Transverse colon (tissue), 4 donors: ENCODE measurements at regions not wholly inside any gene's neighbourhood (a gene's known extent, or its start where the extent isn't known, plus 50 kb on each side); places are given as distances from the start of the nearest gene placed in this dataset.

ENCODE experiments used
- DNase-seq: peaks from one replicate; pipeline ENCODE4 v3.0.0-alpha.2; 2019
- H3K27ac ChIP-seq, 4 donors: fragments of 200-600 bp; sonication (generic); 2 replicates each; pipeline ENCODE4 v1.5.1; 2016 to 2018; ENCODE audit warnings: inconsistent platforms in 4 of 4
- H3K27me3 ChIP-seq: fragments of 200-600 bp; sonication (generic); 2 replicates; pipeline ENCODE4 v1.5.1; 2017; ENCODE audit warnings: inconsistent platforms
- H3K36me3 ChIP-seq, 4 donors: fragments of 200-600 bp; sonication (generic); 2 replicates each; pipeline ENCODE4 v1.5.1; 2017 to 2019; ENCODE audit warnings: inconsistent platforms in 4 of 4
- H3K4me1 ChIP-seq, 4 donors: fragments of 200-600 bp; sonication (generic); 2 replicates each; pipeline ENCODE4 v1.5.1; 2017 to 2020; ENCODE audit warnings: inconsistent platforms in 4 of 4
- H3K4me3 ChIP-seq, 4 donors: fragments of 200-600 bp; sonication (generic); 1 replicate in 1 of 4; 2 replicates in 3 of 4; pipeline versions ENCODE4 v1.5.1 to v1.6.1; 2017 to 2019; ENCODE audit warnings: inconsistent platforms in 4 of 4
- H3K9me3 ChIP-seq, 2 donors: fragments of 200-600 bp; sonication (generic); 2 replicates each; pipeline ENCODE4 v1.5.1; 2017 to 2019; ENCODE audit warnings: inconsistent platforms in 2 of 2
- CTCF ChIP-seq, 5 experiments: fragments of 200-600 bp in 3 of 5; fragments of 450-650 bp in 2 of 5; sonication (generic) in 3 of 5; IDR thresholded peaks; 1 replicate in 2 of 5; 2 replicates in 3 of 5; pipeline ENCODE4 v1.5.1; 2016 to 2017; ENCODE audit warnings: antibody characterized with exemption in 5 of 5, inconsistent platforms in 3 of 5, mild to moderate bottlenecking in 2 of 5, moderate library complexity in 1 of 5
- EP300 ChIP-seq: sonication (generic); formaldehyde crosslinking; IDR thresholded peaks from one replicate; pipeline ENCODE4 v1.6.1; 2017; ENCODE audit warnings: antibody characterized with exemption, low read depth
- POLR2A ChIP-seq: fragments of 450-650 bp; IDR thresholded peaks from one replicate; pipeline ENCODE4 v1.6.1; 2016; ENCODE audit warnings: antibody characterized with exemption, mild to moderate bottlenecking, moderate library complexity
- POLR2AphosphoS5 ChIP-seq, 3 donors: sonication (generic); formaldehyde crosslinking; IDR thresholded peaks; one replicate each; pipeline ENCODE4 v1.6.1; 2016; ENCODE audit warnings: antibody characterized with exemption in 3 of 3
- WGBS, 2 donors: methylation state at CpG; one replicate each; pipeline ENCODE4 v1.1.5; 2018; ENCODE audit warnings: low coverage in 1 of 2; 5-methylcytosine and 5-hydroxymethylcytosine counted together
- in situ Hi-C, 4 donors: fragments of 200-750 bp; cut with MboI; loops; one replicate each; pipeline versions ENCODE4 v1.15.0 to v1.15.1; 2017; ENCODE audit warnings: low sequenced_read_pairs in 3 of 4, low pct_ligation_motif_present in 1 of 4, low pct_unique_long_range_greater_than_20kb in 1 of 4
- intact Hi-C: fragments of 100-400 bp; cut with DNase I; formaldehyde crosslinking; loops from one replicate; pipeline ENCODE4 v1.15.1; 2023; ENCODE audit warnings: low total_unique reads

DNA sequence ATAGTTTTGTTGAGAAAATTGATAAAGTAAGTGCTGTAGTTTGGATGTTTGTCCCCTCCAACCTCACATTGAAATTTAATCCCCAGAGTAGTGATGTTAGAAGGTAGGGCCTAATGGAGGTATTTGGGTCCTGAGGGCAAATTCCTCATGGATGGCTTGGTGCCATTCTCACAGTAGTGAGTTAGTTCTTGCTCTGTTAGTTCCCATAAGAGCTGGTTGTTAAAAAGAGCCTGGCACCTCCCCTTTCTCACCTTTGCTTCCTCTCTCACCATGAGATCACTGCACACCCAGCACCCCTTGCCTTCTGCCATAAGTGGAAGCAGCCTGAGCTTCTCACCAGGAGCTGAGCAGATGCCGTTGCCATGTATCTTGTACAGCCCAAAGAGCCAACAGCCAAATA, 354.8 kb upstream of the NFIA start:
- in situ Hi-C loops = no loop called here
- H3K27ac ChIP-seq = no peak overlapping the region
- intact Hi-C loops = no loop called here

GRCh38 chr1:60716472-60716871, 365.9 kb upstream of the NFIA start:
- Histone ChIP-seq H3K27me3 (no peaks in the 10 kb centered on the region), H3K36me3 (no peaks in the 10 kb centered on the region), H3K4me3 (no peak overlapping the region), H3K4me1 (no peaks in the 10 kb centered on the region), H3K9me3 (no peaks in the 10 kb centered on the region), H3K27ac (no peak overlapping the region)
- no peak for TF ChIP-seq POLR2AphosphoS5 (IDR thresholded peaks at IDR 0.05)
- TF ChIP-seq EP300 = no peak
- TF ChIP-seq CTCF (IDR thresholded peaks at IDR 0.05) = no peak
- TF ChIP-seq POLR2A = no peak
- no peak for DNase-seq
- 83% methylated on average over 3 of the region's 3 CpGs; no CpG with 5 or more reads in 1 of the 2 donors for WGBS, 2 donors
- in situ Hi-C loops = no loop called here
- intact Hi-C loops = no loop called here

More for the DNA sequence above, 354.8 kb upstream of the NFIA start:
- H3K9me3 ChIP-seq = peaks cover 0 to 5% of the 10 kb centered on the region in 2 donors
- TF ChIP-seq EP300 = no peak
- TF ChIP-seq CTCF (IDR thresholded peaks at IDR 0.05) = no peak
- TF ChIP-seq POLR2AphosphoS5 (IDR thresholded peaks at IDR 0.05) = no peak
- no peak for TF ChIP-seq POLR2A
- DNase-seq = no peak
- H3K27me3 ChIP-seq = no peaks in the 10 kb centered on the region
- H3K4me3 ChIP-seq = no peak overlapping the region
- WGBS, 2 donors = 71 to 100% methylated on average over 1 of the region's 1 CpG
- H3K36me3 ChIP-seq = no peaks in the 10 kb centered on the region
- H3K4me1 ChIP-seq = no peaks in the 10 kb centered on the region

GRCh38 chr1:60715970-60716369, 366.4 kb upstream of the NFIA start:
- Histone ChIP-seq H3K27ac (no peak overlapping the region), H3K9me3 (no peaks in the 10 kb centered on the region), H3K36me3 (no peaks in the 10 kb centered on the region), H3K4me3 (no peak overlapping the region), H3K4me1 (no peaks in the 10 kb centered on the region), H3K27me3 (no peaks in the 10 kb centered on the region)
- TF ChIP-seq CTCF (IDR thresholded peaks at IDR 0.05) (no peak), POLR2A (no peak), POLR2AphosphoS5 (IDR thresholded peaks at IDR 0.05) (no peak), EP300 (no peak)
- intact Hi-C loops (no loop called here), in situ Hi-C loops (no loop called here)
- no peak for DNase-seq

DNA sequence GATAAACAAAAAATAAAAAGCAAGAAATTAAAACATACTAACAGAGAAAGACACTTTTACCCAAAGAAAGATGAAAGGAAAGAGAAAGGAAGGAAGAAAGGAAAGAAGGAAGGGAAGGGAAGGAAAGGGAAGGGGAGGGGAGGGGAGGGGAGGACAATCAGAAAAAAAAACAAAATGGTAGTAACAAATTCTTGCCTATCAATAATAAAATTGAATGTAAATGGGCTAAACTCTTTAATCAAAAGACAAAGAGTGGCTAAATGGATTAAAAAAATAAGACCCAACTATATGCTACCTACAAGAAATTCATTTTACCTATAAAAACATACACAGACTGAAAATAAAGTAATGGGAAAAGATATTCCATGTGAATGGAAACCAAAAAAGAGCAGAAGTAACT, 372.9 kb upstream of the NFIA start:
- no peaks in the 10 kb centered on the region for H3K9me3 ChIP-seq
- in situ Hi-C loops = no loop called here
- intact Hi-C loops = no loop called here

More for the DNA sequence above, 372.9 kb upstream of the NFIA start:
- no peak for DNase-seq
- Histone ChIP-seq H3K27ac (no peak overlapping the region), H3K27me3 (no peaks in the 10 kb centered on the region), H3K36me3 (no peaks in the 10 kb centered on the region), H3K4me1 (no peaks in the 10 kb centered on the region), H3K4me3 (no peak overlapping the region)
- TF ChIP-seq CTCF (IDR thresholded peaks at IDR 0.05) (no peak), POLR2AphosphoS5 (IDR thresholded peaks at IDR 0.05) (no peak), POLR2A (no peak), EP300 (no peak)
